ENCODE measurements at regions not wholly inside any gene's neighbourhood (a gene's known extent, or its start where the extent isn't known, plus 50 kb on each side); places are given as distances from the start of the nearest gene placed in this dataset.
"Not testable (repeated sequence)": the region's sequence is repeated elsewhere in the genome, so short reads cannot be mapped to it uniquely, and the experiment has no call there.

DNA sequence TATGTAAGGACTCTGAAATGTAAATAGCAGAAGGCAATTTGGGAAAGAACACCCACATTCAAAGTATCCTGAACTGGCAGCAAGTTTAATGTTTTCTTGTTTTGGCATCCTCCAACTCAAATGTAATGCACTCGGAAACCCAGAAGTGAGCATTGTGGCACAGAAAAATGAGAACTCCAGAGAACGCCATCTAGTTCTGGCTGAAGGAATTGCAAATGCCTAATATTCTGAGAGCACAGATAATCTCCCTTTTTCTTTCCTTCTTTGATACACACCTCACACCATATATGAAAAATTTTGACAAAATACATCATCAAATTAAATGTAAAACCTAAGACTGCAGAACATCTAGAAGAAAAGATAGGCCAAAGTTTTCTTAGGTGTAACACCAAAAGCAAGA is 52.1 kb downstream of the PWWP3B start:
- DNase-seq (ENCODE audit: low read depth), result no peak

DNA sequence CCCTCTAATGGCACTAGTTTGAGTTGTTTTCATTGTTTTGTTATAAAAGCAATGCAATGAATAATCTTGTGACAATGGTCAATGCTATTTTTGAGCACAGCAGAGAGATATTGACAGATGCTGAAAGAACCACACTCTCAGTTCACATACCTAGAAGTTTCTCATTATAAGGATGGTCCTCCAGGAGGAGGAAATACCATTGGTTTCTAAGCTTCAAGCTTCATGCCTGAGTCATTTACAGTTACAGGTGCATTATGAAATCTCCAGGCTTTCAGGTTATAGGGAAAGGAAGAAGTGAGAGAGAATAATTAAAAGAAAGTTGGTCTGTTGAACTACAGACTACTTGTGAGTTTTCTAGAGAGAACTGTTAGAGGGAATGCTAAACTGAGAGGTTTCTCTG is 75.3 kb downstream of the PWWP3B start:
- DNase-seq (ENCODE audit: low read depth), result no peak

GRCh38 chrX:106246511-106246910 is 78.4 kb downstream of the PWWP3B start:
- no peak for DNase-seq (ENCODE audit: low read depth)

- DNase-seq (ENCODE audit: low read depth), result no peak
Measured at GRCh38 chrX:106247162-106247561, 79.1 kb downstream of the PWWP3B start.

GRCh38 chrX:106249706-106250379 is 81.7 kb downstream of the PWWP3B start:
- DNase-seq (ENCODE audit: low read depth), result no peak

DNA sequence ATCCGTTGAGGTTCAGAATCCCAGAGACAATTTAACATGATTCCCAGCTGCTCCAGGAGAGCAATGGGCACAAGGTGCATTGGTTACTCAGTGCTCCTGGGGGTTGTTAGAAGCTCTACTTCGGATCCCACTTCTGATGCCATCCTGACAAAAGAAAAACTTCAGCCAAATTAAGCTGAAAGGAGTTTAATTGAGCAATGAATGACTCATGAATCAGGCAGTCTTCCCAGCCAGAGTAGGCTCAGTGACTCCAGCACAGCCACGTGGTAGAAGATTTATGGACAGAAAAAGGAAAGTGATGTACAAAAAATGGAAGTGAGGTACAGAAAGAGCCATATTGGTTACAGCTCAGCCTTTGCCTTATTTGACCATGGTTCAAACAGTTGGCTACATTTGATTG is 95.7 kb downstream of the PWWP3B start:
- DNase-seq (ENCODE audit: low read depth), result no peak

DNA sequence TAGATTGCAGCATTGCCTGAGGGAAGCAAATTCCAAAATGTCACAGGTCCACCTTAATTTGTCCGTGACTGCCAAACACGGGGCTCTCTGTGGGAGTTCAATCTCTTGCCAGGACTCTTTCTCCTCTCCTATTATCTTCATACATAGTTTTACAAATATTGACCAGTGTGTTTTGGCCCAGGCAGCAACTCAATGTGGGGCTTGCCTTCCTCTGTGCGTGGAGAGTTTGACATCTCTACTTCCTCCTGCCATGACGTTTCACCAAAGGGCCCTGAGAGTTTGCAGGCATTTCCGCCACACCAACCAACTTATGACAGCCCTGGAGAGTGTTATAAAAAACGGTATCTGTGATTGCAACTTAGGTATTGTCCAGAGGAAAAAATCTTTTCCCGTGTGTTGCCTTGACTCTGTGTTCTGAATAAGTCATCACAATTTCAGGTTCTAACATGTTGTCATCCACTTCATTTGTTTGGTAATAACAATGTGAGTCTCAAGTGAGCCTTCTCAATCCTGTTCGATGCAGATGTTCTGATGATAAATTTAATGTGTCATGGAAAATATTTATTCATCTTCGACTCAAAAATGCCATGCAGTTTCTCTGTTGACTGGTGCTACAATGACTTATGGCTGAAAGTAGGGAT is 106.0 kb downstream of the PWWP3B start:
- DNase-seq (ENCODE audit: low read depth), result not testable (repeated sequence)

DNA sequence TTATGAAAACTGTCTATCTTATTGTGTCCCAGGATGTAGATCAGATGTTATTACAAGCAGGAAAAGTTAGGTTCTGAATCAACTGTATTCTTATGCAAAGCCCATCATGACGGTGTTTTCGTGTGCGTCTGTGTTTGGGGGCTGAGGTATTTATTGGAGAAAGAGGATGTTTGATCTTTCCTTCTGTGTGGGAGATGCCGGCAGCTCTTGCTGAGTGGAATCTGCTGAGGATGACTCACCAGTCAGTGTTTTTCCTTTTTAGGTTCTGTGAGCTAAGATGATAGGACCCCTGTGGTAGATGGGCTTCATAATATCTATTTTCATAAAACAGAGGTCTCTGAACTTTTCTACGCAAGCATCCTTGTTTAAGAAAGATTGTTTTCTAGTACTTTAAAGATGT is 107.1 kb downstream of the PWWP3B start:
- not testable (repeated sequence) for DNase-seq (ENCODE audit: low read depth)

- no peak for DNase-seq (ENCODE audit: low read depth)
Measured at GRCh38 chrX:106278951-106279350, 110.8 kb downstream of the PWWP3B start.

DNA sequence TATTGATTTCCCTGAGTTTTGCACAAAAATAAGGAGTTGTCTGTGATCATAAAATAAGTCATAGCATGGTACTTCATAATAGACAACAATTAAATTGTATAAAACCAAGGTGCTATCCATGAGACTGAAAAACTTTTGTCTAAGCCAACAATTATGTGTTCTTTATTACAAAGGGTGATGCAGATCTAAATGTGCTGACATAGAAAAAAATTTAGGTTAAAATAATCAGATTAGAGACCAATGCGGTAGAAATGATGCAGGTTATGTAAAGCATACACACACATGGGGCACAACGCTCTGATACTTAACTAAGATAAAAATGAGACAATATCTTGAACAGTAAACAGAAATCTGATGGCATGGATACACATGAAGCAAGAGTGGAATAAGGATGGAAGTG is 113.3 kb downstream of the PWWP3B start:
- DNase-seq (ENCODE audit: low read depth), result no peak

DNA sequence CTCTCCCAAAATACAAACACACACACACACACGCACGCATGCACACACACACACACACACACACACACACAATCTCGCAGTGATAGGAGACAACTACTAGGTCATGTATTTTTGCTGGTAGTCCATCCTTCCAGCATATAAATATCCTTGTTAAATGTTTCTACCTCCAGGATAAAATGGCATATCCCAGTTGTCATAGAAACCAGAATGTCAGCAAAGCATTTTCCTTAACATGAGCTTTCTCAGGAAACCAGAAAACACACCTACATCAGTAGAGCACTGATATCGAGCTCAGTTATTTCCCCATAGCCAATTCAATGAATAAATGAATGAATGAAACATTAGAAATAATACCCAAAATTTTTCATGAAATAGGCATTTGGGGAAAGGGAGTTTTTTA is 115.7 kb downstream of the PWWP3B start:
- DNase-seq (ENCODE audit: low read depth), result no peak

GRCh38 chrX:106284431-106285025 is 116.4 kb downstream of the PWWP3B start:
- no peak for DNase-seq (ENCODE audit: low read depth)

- no peak for DNase-seq (ENCODE audit: low read depth)
Measured at GRCh38 chrX:106286053-106286650, 118.0 kb downstream of the PWWP3B start.

DNA sequence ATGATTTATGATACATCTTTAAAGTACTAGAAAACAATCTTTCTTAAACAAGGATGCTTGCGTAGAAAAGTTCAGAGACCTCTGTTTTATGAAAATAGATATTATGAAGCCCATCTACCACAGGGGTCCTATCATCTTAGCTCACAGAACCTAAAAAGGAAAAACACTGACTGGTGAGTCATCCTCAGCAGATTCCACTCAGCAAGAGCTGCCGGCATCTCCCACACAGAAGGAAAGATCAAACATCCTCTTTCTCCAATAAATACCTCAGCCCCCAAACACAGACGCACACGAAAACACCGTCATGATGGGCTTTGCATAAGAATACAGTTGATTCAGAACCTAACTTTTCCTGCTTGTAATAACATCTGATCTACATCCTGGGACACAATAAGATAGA is 122.7 kb downstream of the PWWP3B start:
- DNase-seq (ENCODE audit: low read depth), result not testable (repeated sequence)

DNA sequence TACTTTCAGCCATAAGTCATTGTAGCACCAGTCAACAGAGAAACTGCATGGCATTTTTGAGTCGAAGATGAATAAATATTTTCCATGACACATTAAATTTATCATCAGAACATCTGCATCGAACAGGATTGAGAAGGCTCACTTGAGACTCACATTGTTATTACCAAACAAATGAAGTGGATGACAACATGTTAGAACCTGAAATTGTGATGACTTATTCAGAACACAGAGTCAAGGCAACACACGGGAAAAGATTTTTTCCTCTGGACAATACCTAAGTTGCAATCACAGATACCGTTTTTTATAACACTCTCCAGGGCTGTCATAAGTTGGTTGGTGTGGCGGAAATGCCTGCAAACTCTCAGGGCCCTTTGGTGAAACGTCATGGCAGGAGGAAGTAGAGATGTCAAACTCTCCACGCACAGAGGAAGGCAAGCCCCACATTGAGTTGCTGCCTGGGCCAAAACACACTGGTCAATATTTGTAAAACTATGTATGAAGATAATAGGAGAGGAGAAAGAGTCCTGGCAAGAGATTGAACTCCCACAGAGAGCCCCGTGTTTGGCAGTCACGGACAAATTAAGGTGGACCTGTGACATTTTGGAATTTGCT is 123.8 kb downstream of the PWWP3B start:
- not testable (repeated sequence) for DNase-seq (ENCODE audit: low read depth)

- DNase-seq (ENCODE audit: low read depth), result no peak
Measured at GRCh38 chrX:106300239-106300638, 132.1 kb downstream of the PWWP3B start.

DNA sequence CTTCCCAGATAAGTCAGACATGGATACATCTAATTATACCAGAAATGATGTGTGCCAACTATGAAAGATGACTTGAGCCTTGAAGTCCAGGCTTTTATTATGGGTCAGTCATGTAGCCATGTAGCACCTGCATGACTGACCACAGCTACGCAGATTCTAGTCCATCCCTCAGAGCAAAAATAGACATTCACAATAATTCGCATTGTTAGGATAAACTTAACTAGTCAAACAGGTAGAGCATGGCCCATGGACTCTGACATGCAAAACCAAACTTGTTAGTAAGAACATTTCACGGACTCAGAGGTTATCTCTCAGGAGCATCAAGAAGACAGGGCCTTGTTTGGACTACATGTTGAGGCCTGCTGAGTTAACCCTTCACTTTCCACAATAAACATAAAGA is 132.6 kb downstream of the PWWP3B start:
- no peak for DNase-seq (ENCODE audit: low read depth)

GRCh38 chrX:106302304-106302703 is 134.2 kb downstream of the PWWP3B start:
- no peak for DNase-seq (ENCODE audit: low read depth)

GRCh38 chrX:106306391-106306947 is 138.4 kb downstream of the PWWP3B start:
- no peak for DNase-seq (ENCODE audit: low read depth)

GRCh38 chrX:106323357-106323756 is 155.3 kb downstream of the PWWP3B start:
- DNase-seq (ENCODE audit: low read depth), result no peak

GRCh38 chrX:106331606-106332005 is 163.5 kb downstream of the PWWP3B start:
- DNase-seq (ENCODE audit: low read depth), result no peak

DNA sequence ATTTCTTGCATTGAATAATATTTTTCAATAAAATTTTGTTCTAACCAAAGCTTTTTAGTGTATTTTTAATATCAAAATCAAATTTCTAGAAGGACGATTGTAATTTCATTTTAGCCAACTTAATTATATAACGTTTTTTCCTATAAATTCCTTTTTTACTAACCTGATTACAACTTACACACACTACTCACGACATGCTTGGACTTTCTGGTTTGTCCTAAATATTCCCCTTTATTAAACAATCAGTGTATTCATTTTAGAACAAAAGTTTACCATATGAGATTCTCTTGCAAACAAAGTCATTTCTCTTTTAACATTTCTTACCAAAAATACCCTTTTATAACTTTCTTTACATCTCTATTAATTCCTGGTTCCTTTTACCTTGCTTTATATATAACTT is 173.7 kb downstream of the PWWP3B start:
- DNase-seq (ENCODE audit: low read depth), result no peak

All from activated T-cell treated with anti-CD3 and anti-CD28 coated beads for 1 hour (primary cell).